Astrocyte (in vitro differentiated cells and primary cell): ENCODE measurements at regions not wholly inside any gene's neighbourhood (a gene's known extent, or its start where the extent isn't known, plus 50 kb on each side); places are given as distances from the start of the nearest gene placed in this dataset.

Experiments
- DNase-seq: peaks from one replicate; pipeline ENCODE4 v3.0.0-alpha.2; 2010; ENCODE audit warnings: low read depth
- FAIRE-seq: peaks from 2 replicates; lab custom pipeline; 2011; peaks lifted over from hg19 to GRCh38; lab: Jason Lieb, UNC
- H2AFZ ChIP-seq: 2 replicates; pipeline ENCODE4 v1.6.0; 2012; ENCODE audit warnings: low read depth, low read length, inconsistent platforms
- H3K27ac ChIP-seq: 2 replicates; pipeline ENCODE4 v1.5.1; 2011; ENCODE audit warnings: low read depth, low read length, inconsistent platforms
- H3K27me3 ChIP-seq: 2 replicates; pipeline ENCODE4 v1.6.0; 2011; ENCODE audit warnings: low read length, inconsistent platforms; ENCODE audit not compliant: insufficient read depth
- H3K36me3 ChIP-seq: 2 replicates; pipeline ENCODE4 v1.5.1; 2011; ENCODE audit warnings: low read length, inconsistent platforms; ENCODE audit not compliant: insufficient read depth
- H3K4me1 ChIP-seq: 2 replicates; pipeline ENCODE4 v1.5.1; 2011; ENCODE audit warnings: low read length, inconsistent platforms; ENCODE audit not compliant: insufficient read depth
- H3K4me2 ChIP-seq: 2 replicates; pipeline ENCODE4 v1.6.0; 2012; ENCODE audit warnings: low read length, inconsistent platforms
- H3K4me3 ChIP-seq: 2 replicates; pipeline ENCODE4 v1.5.1; 2011; ENCODE audit warnings: low read depth, mild to moderate bottlenecking, low read length, inconsistent platforms; ENCODE audit not compliant: insufficient read depth
- H3K79me2 ChIP-seq: 2 replicates; pipeline ENCODE4 v1.6.0; 2012; ENCODE audit warnings: mild to moderate bottlenecking, low read length, inconsistent platforms; ENCODE audit not compliant: insufficient read depth
- H3K9ac ChIP-seq: 2 replicates; pipeline ENCODE4 v1.6.0; 2012; ENCODE audit warnings: mild to moderate bottlenecking, low read length, inconsistent platforms
- H3K9me3 ChIP-seq: 2 replicates; pipeline ENCODE4 v1.5.1; 2012; ENCODE audit warnings: low read depth, mild to moderate bottlenecking, low read length, inconsistent platforms; ENCODE audit not compliant: insufficient read depth
- H4K20me1 ChIP-seq: 2 replicates; pipeline ENCODE4 v1.6.0; 2012; ENCODE audit warnings: low read length, inconsistent platforms; ENCODE audit not compliant: insufficient read depth
- H3K27ac Mint-ChIP-seq: one replicate; pipeline ENCODE4 v1.8.0; 2021; ENCODE audit warnings: mild to moderate bottlenecking, mixed read lengths; ENCODE audit not compliant: unreplicated experiment
- H3K27me3 Mint-ChIP-seq: one replicate; pipeline ENCODE4 v1.8.0; 2021; ENCODE audit warnings: low read depth, mixed read lengths; ENCODE audit not compliant: unreplicated experiment
- H3K36me3 Mint-ChIP-seq: one replicate; pipeline ENCODE4 v1.8.0; 2021; ENCODE audit warnings: low read depth, mixed read lengths; ENCODE audit not compliant: unreplicated experiment
- H3K4me1 Mint-ChIP-seq: one replicate; pipeline ENCODE4 v1.8.0; 2021; ENCODE audit warnings: low read depth, mixed read lengths; ENCODE audit not compliant: unreplicated experiment
- H3K4me3 Mint-ChIP-seq: one replicate; pipeline ENCODE4 v1.8.0; 2021; ENCODE audit warnings: mild to moderate bottlenecking, moderate library complexity, mixed read lengths; ENCODE audit not compliant: unreplicated experiment
- H3K9me3 Mint-ChIP-seq: one replicate; pipeline ENCODE4 v1.8.0; 2021; ENCODE audit warnings: mild to moderate bottlenecking, mixed read lengths; ENCODE audit not compliant: unreplicated experiment
- EZH2 ChIP-seq: IDR thresholded peaks from 2 replicates; pipeline ENCODE4 v1.6.1; 2012; ENCODE audit warnings: mild to moderate bottlenecking, low read length, inconsistent platforms; ENCODE audit not compliant: insufficient read depth
- TF ChIP-seq, protein P1 (sequence below): IDR thresholded peaks from 2 replicates; pipeline ENCODE4 v1.5.1; 2011; ENCODE audit warnings: low read depth, mild to moderate bottlenecking, inconsistent platforms, low read length, moderate library complexity; ENCODE audit not compliant: insufficient read depth

DNA sequence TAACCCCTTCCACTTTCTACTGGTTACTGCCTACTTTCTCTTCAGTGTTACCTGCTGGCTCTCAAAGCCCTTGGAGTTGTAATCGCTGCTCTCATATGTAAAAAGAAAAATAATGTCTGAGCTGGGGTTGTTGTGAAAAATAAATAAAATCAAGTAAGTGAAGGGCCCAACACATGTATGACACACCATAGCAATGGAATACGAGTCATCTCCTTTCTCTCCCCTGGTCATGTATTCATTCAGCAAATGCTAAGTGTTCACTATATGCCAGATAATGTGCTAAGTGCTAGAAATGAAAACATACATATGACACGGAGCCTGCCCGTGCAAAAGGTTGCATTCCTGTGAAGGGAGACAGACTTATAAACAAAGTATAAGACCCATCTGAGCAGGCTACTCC is 535.0 kb downstream of the RFC3 start:
- Histone ChIP-seq H3K4me2 (no peak overlapping the region), H2AFZ (no peak overlapping the region), H3K9ac (no peak overlapping the region), H3K4me3 (no peak overlapping the region), H3K36me3 (no peaks in the 10 kb centered on the region), H3K27me3 (no peaks in the 10 kb centered on the region), H4K20me1 (no peaks in the 10 kb centered on the region), H3K27ac (no peak overlapping the region), H3K4me1 (peaks cover 32% of the 10 kb centered on the region), H3K79me2 (no peaks in the 10 kb centered on the region), H3K9me3 (no peaks in the 10 kb centered on the region)
- H3K27me3 Mint-ChIP-seq: no peaks in the 10 kb centered on the region
- peaks cover 28% of the 10 kb centered on the region for H3K4me1 Mint-ChIP-seq
- FAIRE-seq (no peak), DNase-seq (no peak)
- H3K36me3 Mint-ChIP-seq: peaks cover 2% of the 10 kb centered on the region
- no peak overlapping the region for H3K4me3 Mint-ChIP-seq
- H3K9me3 Mint-ChIP-seq: peaks cover 4% of the 10 kb centered on the region
- no peak for TF ChIP-seq EZH2
- TF ChIP-seq, protein P1, sequence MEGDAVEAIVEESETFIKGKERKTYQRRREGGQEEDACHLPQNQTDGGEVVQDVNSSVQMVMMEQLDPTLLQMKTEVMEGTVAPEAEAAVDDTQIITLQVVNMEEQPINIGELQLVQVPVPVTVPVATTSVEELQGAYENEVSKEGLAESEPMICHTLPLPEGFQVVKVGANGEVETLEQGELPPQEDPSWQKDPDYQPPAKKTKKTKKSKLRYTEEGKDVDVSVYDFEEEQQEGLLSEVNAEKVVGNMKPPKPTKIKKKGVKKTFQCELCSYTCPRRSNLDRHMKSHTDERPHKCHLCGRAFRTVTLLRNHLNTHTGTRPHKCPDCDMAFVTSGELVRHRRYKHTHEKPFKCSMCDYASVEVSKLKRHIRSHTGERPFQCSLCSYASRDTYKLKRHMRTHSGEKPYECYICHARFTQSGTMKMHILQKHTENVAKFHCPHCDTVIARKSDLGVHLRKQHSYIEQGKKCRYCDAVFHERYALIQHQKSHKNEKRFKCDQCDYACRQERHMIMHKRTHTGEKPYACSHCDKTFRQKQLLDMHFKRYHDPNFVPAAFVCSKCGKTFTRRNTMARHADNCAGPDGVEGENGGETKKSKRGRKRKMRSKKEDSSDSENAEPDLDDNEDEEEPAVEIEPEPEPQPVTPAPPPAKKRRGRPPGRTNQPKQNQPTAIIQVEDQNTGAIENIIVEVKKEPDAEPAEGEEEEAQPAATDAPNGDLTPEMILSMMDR: no peak
- H3K27ac Mint-ChIP-seq: no peak overlapping the region

DNA sequence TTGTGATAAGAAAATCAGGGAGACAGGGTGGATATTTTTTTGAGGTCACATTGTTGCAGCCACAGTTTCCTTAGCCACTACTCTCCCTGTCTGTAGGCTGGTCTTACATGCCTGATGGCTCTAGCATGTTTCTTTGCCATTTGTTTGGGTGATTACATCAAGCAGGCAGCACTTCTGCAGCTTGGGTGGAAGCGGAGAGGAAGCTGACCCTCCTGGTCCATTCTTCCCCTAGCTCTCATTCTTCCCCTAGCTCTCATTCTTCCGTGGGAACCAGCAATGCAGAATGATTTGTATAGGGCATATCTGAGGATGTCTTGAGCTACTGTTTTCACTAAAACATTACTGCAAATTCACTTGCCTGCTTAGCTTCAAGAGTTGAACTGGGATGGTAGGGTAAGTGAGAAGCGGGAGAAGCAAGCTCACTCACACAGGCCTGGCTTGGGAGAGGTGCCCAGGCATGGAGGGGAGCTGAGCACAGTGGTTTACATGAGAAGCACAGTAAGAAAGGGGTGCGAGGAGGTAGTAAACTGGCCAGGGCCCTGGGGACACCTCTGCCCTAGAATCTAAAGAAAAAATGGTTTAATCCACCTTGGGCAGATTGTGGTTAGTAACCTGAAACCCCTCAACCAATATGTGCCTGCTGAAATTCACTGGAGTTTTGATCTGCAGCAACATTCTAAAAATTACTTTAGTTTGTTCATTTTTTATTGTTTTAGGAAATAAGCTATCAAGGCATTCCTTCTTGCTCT is 538.9 kb downstream of the RFC3 start:
- no peaks in the 10 kb centered on the region for H3K27me3 ChIP-seq
- no peak for TF ChIP-seq EZH2
- TF ChIP-seq, protein P1: no peak
- DNase-seq: no peak
- no peak overlapping the region for H3K4me3 ChIP-seq
- peaks cover 34% of the 10 kb centered on the region for H3K4me1 ChIP-seq
- H3K27ac ChIP-seq: peak overlapping the region; percentile 62
- H2AFZ ChIP-seq: peak overlapping the region; percentile 21
- peak overlapping the region; percentile 48 for H3K4me2 ChIP-seq
- no peak overlapping the region for H3K9ac ChIP-seq
- peaks cover 4% of the 10 kb centered on the region for H3K9me3 Mint-ChIP-seq
- no peak overlapping the region for H3K4me3 Mint-ChIP-seq
- H3K9me3 ChIP-seq: no peaks in the 10 kb centered on the region
- no peaks in the 10 kb centered on the region for H4K20me1 ChIP-seq
- FAIRE-seq: no peak
- H3K36me3 Mint-ChIP-seq: peaks cover 2% of the 10 kb centered on the region
- peak overlapping the region; percentile 97 for H3K27ac Mint-ChIP-seq
- no peaks in the 10 kb centered on the region for H3K27me3 Mint-ChIP-seq
- H3K4me1 Mint-ChIP-seq: peaks cover 41% of the 10 kb centered on the region
- no peaks in the 10 kb centered on the region for H3K36me3 ChIP-seq
- H3K79me2 ChIP-seq: no peaks in the 10 kb centered on the region
